Fibroblast of lung (primary cell): ENCODE measurements at regions not wholly inside any gene's neighbourhood (a gene's known extent, or its start where the extent isn't known, plus 50 kb on each side); places are given as distances from the start of the nearest gene placed in this dataset.

Experiments used
- DNase-seq, 2 donors: peaks; one replicate each; pipeline versions ENCODE4 v3.0.0 to v3.0.0-alpha.2; 2010; ENCODE audit warnings: low read depth in 2 of 2
- H2AFZ ChIP-seq: 2 replicates; pipeline ENCODE4 v1.5.1; 2012; ENCODE audit warnings: low read length, control low read depth, inconsistent platforms
- H3K27ac ChIP-seq: 2 replicates; pipeline ENCODE4 v1.5.1; 2011; ENCODE audit warnings: low read length, control low read depth; ENCODE audit not compliant: insufficient read depth
- H3K27me3 ChIP-seq: 2 replicates; pipeline ENCODE4 v1.5.1; 2011; ENCODE audit warnings: mild to moderate bottlenecking, low read length; ENCODE audit not compliant: control insufficient read depth, insufficient read depth
- H3K36me3 ChIP-seq: 2 replicates; pipeline ENCODE4 v1.5.1; 2011; ENCODE audit warnings: low read length; ENCODE audit not compliant: control insufficient read depth, insufficient read depth
- H3K4me1 ChIP-seq: 2 replicates; pipeline ENCODE4 v1.5.1; 2011; ENCODE audit warnings: low read length; ENCODE audit not compliant: control insufficient read depth, insufficient read depth; ENCODE audit errors: extremely low read depth
- H3K4me2 ChIP-seq: 2 replicates; pipeline ENCODE4 v1.5.1; 2011; ENCODE audit warnings: low read length, control low read depth; ENCODE audit not compliant: insufficient read depth; ENCODE audit errors: extremely low read depth
- H3K4me3 ChIP-seq, 4 experiments: fragments of 200-600 bp in 1 of 4; sonication (generic) in 1 of 4; replicated peaks in 1 of 4; 2 replicates each; pipeline ENCODE4 v1.5.1; 2011 to 2016; ENCODE audit warnings: low read length in 4 of 4, low read depth in 3 of 4, mild to moderate bottlenecking in 3 of 4, control low read depth in 2 of 4, inconsistent platforms in 1 of 4, mixed read lengths in 1 of 4; ENCODE audit not compliant: insufficient read depth in 1 of 4; ENCODE audit errors: control extremely low read depth in 1 of 4
- H3K79me2 ChIP-seq: 2 replicates; pipeline ENCODE4 v1.5.1; 2012; ENCODE audit warnings: mild to moderate bottlenecking, low read length, inconsistent platforms; ENCODE audit not compliant: control insufficient read depth, insufficient read depth
- H3K9ac ChIP-seq: 2 replicates; pipeline ENCODE4 v1.5.1; 2011; ENCODE audit warnings: mild to moderate bottlenecking, low read length, control low read depth; ENCODE audit not compliant: insufficient read depth
- H3K9me3 ChIP-seq: 2 replicates; pipeline ENCODE4 v1.5.1; 2012; ENCODE audit warnings: low read depth, low read length; ENCODE audit not compliant: control insufficient read depth, insufficient read depth
- H4K20me1 ChIP-seq: 2 replicates; pipeline ENCODE4 v1.5.1; 2011; ENCODE audit warnings: low read length; ENCODE audit not compliant: control insufficient read depth, insufficient read depth; ENCODE audit errors: extremely low read depth
- CTCF ChIP-seq, 2 donors: IDR thresholded peaks in 1 of 2; conservative IDR thresholded peaks in 1 of 2; 1 replicate in 1 of 2; 2 replicates in 1 of 2; pipeline ENCODE4 v1.5.1; 2011 to 2012; ENCODE audit warnings: low read length in 2 of 2, control low read depth in 1 of 2, inconsistent platforms in 1 of 2, low read depth in 1 of 2, mild to moderate bottlenecking in 1 of 2
- EZH2 ChIP-seq: IDR thresholded peaks from 2 replicates; pipeline ENCODE4 v1.5.1; 2012; ENCODE audit warnings: low read length, control low read depth, mild to moderate bottlenecking; ENCODE audit errors: missing control alignments

- no peak overlapping the region for H2AFZ ChIP-seq
- no peak for DNase-seq
- no peak for TF ChIP-seq CTCF (conservative IDR thresholded peaks at IDR 0.05 in 1 of 2, IDR thresholded peaks at IDR 0.05 in 1 of 2; ENCODE audit: low read depth in 1 of 2, low read length in 2 of 2)
- no peak for TF ChIP-seq EZH2
Measured at GRCh38 chr17:83179811-83180210, 100.4 kb downstream of the METRNL start.

GRCh38 chr17:83180264-83180995, 101.0 kb downstream of the METRNL start:
- no peaks in the 10 kb centered on the region for H3K79me2 ChIP-seq
- H3K9me3 ChIP-seq = no peaks in the 10 kb centered on the region
- DNase-seq = no peak
- H2AFZ ChIP-seq = no peak overlapping the region
- TF ChIP-seq CTCF (conservative IDR thresholded peaks at IDR 0.05 in 1 of 2, IDR thresholded peaks at IDR 0.05 in 1 of 2; ENCODE audit: low read depth in 1 of 2, low read length in 2 of 2) (no peak), EZH2 (no peak)
- no peak overlapping the region for H3K9ac ChIP-seq
- H3K4me2 ChIP-seq = no peak overlapping the region
- peaks cover 8% of the 10 kb centered on the region for H3K27me3 ChIP-seq
- H3K36me3 ChIP-seq = no peaks in the 10 kb centered on the region
- no peaks in the 10 kb centered on the region for H4K20me1 ChIP-seq
- no peak overlapping the region for H3K27ac ChIP-seq
- no peak overlapping the region for H3K4me3 ChIP-seq
- H3K4me1 ChIP-seq = no peaks in the 10 kb centered on the region

More at GRCh38 chr17:83179811-83180210, 100.4 kb downstream of the METRNL start:
- Histone ChIP-seq H3K9me3 (no peaks in the 10 kb centered on the region), H3K79me2 (no peaks in the 10 kb centered on the region), H3K27me3 (peaks cover 3% of the 10 kb centered on the region), H3K9ac (no peak overlapping the region), H3K4me2 (no peak overlapping the region), H3K36me3 (no peaks in the 10 kb centered on the region), H4K20me1 (no peaks in the 10 kb centered on the region), H3K4me1 (no peaks in the 10 kb centered on the region), H3K27ac (no peak overlapping the region), H3K4me3 (no peak overlapping the region)

GRCh38 chr17:83180996-83181481, 101.6 kb downstream of the METRNL start:
- H3K9me3 ChIP-seq = no peaks in the 10 kb centered on the region
- no peaks in the 10 kb centered on the region for H3K36me3 ChIP-seq
- DNase-seq = no peak
- H3K79me2 ChIP-seq = no peaks in the 10 kb centered on the region
- H3K4me1 ChIP-seq = no peaks in the 10 kb centered on the region
- H2AFZ ChIP-seq = no peak overlapping the region
- peaks cover 8% of the 10 kb centered on the region for H3K27me3 ChIP-seq
- H3K9ac ChIP-seq = no peak overlapping the region
- no peak overlapping the region for H3K27ac ChIP-seq
- no peaks in the 10 kb centered on the region for H4K20me1 ChIP-seq
- no peak for TF ChIP-seq EZH2
- TF ChIP-seq CTCF (conservative IDR thresholded peaks at IDR 0.05 in 1 of 2, IDR thresholded peaks at IDR 0.05 in 1 of 2; ENCODE audit: low read depth in 1 of 2, low read length in 2 of 2) = no peak
- H3K4me3 ChIP-seq = no peak overlapping the region
- H3K4me2 ChIP-seq = no peak overlapping the region
